ENCODE measurements at regions not wholly inside any gene's neighbourhood (a gene's known extent, or its start where the extent isn't known, plus 50 kb on each side); places are given as distances from the start of the nearest gene placed in this dataset.
A peak's percentile ranks its signal among the peaks of the same experiment; 100 is the strongest.

- H4K20me1 ChIP-seq (replicated peaks; ENCODE audit: insufficient read depth), result no peaks in the 10 kb centered on the region
- TF ChIP-seq, protein P1, sequence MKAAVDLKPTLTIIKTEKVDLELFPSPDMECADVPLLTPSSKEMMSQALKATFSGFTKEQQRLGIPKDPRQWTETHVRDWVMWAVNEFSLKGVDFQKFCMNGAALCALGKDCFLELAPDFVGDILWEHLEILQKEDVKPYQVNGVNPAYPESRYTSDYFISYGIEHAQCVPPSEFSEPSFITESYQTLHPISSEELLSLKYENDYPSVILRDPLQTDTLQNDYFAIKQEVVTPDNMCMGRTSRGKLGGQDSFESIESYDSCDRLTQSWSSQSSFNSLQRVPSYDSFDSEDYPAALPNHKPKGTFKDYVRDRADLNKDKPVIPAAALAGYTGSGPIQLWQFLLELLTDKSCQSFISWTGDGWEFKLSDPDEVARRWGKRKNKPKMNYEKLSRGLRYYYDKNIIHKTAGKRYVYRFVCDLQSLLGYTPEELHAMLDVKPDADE (IDR thresholded peaks at IDR 0.05), result no peak
- no peak for TF ChIP-seq ZNF331 (CRISPR knock-in tag; IDR thresholded peaks at IDR 0.05; ENCODE audit: low read depth)
- no peak for TF ChIP-seq EZH2phosphoT487 (IDR thresholded peaks at IDR 0.05; ENCODE audit: unreplicated experiment)
- H3K4me1 ChIP-seq (ENCODE audit: insufficient read depth), result no peaks in the 10 kb centered on the region
- Mint-ChIP-seq H3K4me1 (no peaks in the 10 kb centered on the region), H3K4me3 (no peak overlapping the region), H3K36me3 (ENCODE audit: low read depth) (no peaks in the 10 kb centered on the region), H3K27ac (no peak overlapping the region), H3K27me3 (ENCODE audit: insufficient read depth, low read depth, poor library complexity) (peaks cover 3% of the 10 kb centered on the region), H3K9me3 (no peaks in the 10 kb centered on the region)
- ATAC-seq (no peak), DNase-seq (ENCODE audit: low spot score) (no peak)
- H3K27ac ChIP-seq (ENCODE audit: low read depth), result no peak overlapping the region
- no peaks in the 10 kb centered on the region for H3F3A ChIP-seq (replicated peaks; ENCODE audit: low read depth)
- H3K9me2 ChIP-seq (ENCODE audit: insufficient read depth), result no peaks in the 10 kb centered on the region
- H2AFZ ChIP-seq, result no peak overlapping the region
- no peak overlapping the region for H3K4me3 ChIP-seq
- no peaks in the 10 kb centered on the region for H3K36me3 ChIP-seq (ENCODE audit: insufficient read depth)
- H3K27me3 ChIP-seq (ENCODE audit: insufficient read depth), result no peaks in the 10 kb centered on the region
- no peaks in the 10 kb centered on the region for H3K79me2 ChIP-seq (replicated peaks; ENCODE audit: insufficient read depth)
- H3K4me2 ChIP-seq, result no peak overlapping the region
These were observed 159.1 kb upstream of the ZSWIM2 start for GRCh38 chr2:187008111-187008510.

- H3K9me2 ChIP-seq (ENCODE audit: insufficient read depth), result no peaks in the 10 kb centered on the region
- H3K27me3 ChIP-seq (ENCODE audit: insufficient read depth), result no peaks in the 10 kb centered on the region
- Mint-ChIP-seq H3K36me3 (ENCODE audit: low read depth) (no peaks in the 10 kb centered on the region; the same call in 2 of the 3 replicates), H3K4me3 (no peak overlapping the region), H3K27ac (no peak overlapping the region), H3K27me3 (ENCODE audit: insufficient read depth, low read depth, poor library complexity) (no peaks in the 10 kb centered on the region), H3K4me1 (no peaks in the 10 kb centered on the region), H3K9me3 (peaks cover 7% of the 10 kb centered on the region; the same call in 1 of the 3 replicates)
- no peaks in the 10 kb centered on the region for H3F3A ChIP-seq (replicated peaks; ENCODE audit: low read depth)
- no peaks in the 10 kb centered on the region for H4K20me1 ChIP-seq (replicated peaks; ENCODE audit: insufficient read depth)
- no peaks in the 10 kb centered on the region for H3K36me3 ChIP-seq (ENCODE audit: insufficient read depth)
- H3K4me2 ChIP-seq, result no peak overlapping the region
- no peak overlapping the region for H3K4me3 ChIP-seq
- DNase-seq (ENCODE audit: low spot score), result no peak
- H3K27ac ChIP-seq (ENCODE audit: low read depth), result no peak overlapping the region
- H3K4me1 ChIP-seq (ENCODE audit: insufficient read depth), result no peaks in the 10 kb centered on the region
- peak overlapping the region; percentile 48; the same call in 1 of the 2 replicates for H2AFZ ChIP-seq
- ATAC-seq, result no peak
- no peaks in the 10 kb centered on the region for H3K79me2 ChIP-seq (replicated peaks; ENCODE audit: insufficient read depth)
- TF ChIP-seq EZH2phosphoT487 (IDR thresholded peaks at IDR 0.05; ENCODE audit: unreplicated experiment), result no peak
- TF ChIP-seq, protein P2, sequence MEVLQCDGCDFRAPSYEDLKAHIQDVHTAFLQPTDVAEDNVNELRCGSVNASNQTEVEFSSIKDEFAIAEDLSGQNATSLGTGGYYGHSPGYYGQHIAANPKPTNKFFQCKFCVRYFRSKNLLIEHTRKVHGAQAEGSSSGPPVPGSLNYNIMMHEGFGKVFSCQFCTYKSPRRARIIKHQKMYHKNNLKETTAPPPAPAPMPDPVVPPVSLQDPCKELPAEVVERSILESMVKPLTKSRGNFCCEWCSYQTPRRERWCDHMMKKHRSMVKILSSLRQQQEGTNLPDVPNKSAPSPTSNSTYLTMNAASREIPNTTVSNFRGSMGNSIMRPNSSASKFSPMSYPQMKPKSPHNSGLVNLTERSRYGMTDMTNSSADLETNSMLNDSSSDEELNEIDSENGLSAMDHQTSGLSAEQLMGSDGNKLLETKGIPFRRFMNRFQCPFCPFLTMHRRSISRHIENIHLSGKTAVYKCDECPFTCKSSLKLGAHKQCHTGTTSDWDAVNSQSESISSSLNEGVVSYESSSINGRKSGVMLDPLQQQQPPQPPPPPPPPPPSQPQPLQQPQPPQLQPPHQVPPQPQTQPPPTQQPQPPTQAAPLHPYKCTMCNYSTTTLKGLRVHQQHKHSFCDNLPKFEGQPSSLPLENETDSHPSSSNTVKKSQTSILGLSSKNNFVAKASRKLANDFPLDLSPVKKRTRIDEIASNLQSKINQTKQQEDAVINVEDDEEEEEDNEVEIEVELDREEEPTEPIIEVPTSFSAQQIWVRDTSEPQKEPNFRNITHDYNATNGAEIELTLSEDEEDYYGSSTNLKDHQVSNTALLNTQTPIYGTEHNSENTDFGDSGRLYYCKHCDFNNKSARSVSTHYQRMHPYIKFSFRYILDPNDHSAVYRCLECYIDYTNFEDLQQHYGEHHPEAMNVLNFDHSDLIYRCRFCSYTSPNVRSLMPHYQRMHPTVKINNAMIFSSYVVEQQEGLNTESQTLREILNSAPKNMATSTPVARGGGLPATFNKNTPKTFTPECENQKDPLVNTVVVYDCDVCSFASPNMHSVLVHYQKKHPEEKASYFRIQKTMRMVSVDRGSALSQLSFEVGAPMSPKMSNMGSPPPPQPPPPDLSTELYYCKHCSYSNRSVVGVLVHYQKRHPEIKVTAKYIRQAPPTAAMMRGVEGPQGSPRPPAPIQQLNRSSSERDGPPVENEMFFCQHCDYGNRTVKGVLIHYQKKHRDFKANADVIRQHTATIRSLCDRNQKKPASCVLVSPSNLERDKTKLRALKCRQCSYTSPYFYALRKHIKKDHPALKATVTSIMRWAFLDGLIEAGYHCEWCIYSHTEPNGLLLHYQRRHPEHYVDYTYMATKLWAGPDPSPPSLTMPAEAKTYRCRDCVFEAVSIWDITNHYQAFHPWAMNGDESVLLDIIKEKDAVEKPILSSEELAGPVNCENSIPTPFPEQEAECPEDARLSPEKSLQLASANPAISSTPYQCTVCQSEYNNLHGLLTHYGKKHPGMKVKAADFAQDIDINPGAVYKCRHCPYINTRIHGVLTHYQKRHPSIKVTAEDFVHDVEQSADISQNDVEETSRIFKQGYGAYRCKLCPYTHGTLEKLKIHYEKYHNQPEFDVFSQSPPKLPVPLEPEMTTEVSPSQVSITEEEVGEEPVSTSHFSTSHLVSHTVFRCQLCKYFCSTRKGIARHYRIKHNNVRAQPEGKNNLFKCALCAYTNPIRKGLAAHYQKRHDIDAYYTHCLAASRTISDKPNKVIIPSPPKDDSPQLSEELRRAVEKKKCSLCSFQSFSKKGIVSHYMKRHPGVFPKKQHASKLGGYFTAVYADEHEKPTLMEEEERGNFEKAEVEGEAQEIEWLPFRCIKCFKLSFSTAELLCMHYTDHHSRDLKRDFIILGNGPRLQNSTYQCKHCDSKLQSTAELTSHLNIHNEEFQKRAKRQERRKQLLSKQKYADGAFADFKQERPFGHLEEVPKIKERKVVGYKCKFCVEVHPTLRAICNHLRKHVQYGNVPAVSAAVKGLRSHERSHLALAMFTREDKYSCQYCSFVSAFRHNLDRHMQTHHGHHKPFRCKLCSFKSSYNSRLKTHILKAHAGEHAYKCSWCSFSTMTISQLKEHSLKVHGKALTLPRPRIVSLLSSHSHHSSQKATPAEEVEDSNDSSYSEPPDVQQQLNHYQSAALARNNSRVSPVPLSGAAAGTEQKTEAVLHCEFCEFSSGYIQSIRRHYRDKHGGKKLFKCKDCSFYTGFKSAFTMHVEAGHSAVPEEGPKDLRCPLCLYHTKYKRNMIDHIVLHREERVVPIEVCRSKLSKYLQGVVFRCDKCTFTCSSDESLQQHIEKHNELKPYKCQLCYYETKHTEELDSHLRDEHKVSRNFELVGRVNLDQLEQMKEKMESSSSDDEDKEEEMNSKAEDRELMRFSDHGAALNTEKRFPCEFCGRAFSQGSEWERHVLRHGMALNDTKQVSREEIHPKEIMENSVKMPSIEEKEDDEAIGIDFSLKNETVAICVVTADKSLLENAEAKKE (CRISPR knock-in tag; IDR thresholded peaks at IDR 0.05), result no peak
- no peak for TF ChIP-seq POLR2AphosphoS5 (IDR thresholded peaks at IDR 0.05; ENCODE audit: low read depth)
- TF ChIP-seq NANOG (IDR thresholded peaks at IDR 0.05; ENCODE audit: borderline replicate concordance), result no peak
- TF ChIP-seq, protein P1 (IDR thresholded peaks at IDR 0.05), result no peak
- no peak for TF ChIP-seq EZH2 (IDR thresholded peaks at IDR 0.05; ENCODE audit: low read depth, unreplicated experiment)
- TF ChIP-seq JUNB (IDR thresholded peaks at IDR 0.05; ENCODE audit: unreplicated experiment), result no peak
- TF ChIP-seq ZNF331 (CRISPR knock-in tag; IDR thresholded peaks at IDR 0.05; ENCODE audit: low read depth), result no peak
- TF ChIP-seq ZNF114 (CRISPR knock-in tag; IDR thresholded peaks at IDR 0.05), result no peak
- TF ChIP-seq, protein P3, sequence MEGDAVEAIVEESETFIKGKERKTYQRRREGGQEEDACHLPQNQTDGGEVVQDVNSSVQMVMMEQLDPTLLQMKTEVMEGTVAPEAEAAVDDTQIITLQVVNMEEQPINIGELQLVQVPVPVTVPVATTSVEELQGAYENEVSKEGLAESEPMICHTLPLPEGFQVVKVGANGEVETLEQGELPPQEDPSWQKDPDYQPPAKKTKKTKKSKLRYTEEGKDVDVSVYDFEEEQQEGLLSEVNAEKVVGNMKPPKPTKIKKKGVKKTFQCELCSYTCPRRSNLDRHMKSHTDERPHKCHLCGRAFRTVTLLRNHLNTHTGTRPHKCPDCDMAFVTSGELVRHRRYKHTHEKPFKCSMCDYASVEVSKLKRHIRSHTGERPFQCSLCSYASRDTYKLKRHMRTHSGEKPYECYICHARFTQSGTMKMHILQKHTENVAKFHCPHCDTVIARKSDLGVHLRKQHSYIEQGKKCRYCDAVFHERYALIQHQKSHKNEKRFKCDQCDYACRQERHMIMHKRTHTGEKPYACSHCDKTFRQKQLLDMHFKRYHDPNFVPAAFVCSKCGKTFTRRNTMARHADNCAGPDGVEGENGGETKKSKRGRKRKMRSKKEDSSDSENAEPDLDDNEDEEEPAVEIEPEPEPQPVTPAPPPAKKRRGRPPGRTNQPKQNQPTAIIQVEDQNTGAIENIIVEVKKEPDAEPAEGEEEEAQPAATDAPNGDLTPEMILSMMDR (conservative IDR thresholded peaks at IDR 0.05; ENCODE audit: low read depth in 2 of 2), result no peak
- TF ChIP-seq CREB1 (CRISPR knock-in tag; IDR thresholded peaks at IDR 0.05; ENCODE audit: low read depth), result no peak
- TF ChIP-seq STAT1 (IDR thresholded peaks at IDR 0.05; ENCODE audit: unreplicated experiment), result no peak
These were observed 154.6 kb upstream of the ZSWIM2 start for GRCh38 chr2:187003611-187004010.

Data from GM23338 (cell line).